ENCODE measurements at regions not wholly inside any gene's neighbourhood (a gene's known extent, or its start where the extent isn't known, plus 50 kb on each side); places are given as distances from the start of the nearest gene placed in this dataset.

- TF ChIP-seq CTCF (optimal IDR thresholded peaks at IDR 0.05 in 1 of 3, IDR thresholded peaks at IDR 0.05 in 1 of 3, conservative IDR thresholded peaks at IDR 0.05 in 1 of 3; ENCODE audit: extremely low read depth in 1 of 3, insufficient read depth in 2 of 3, low read length in 3 of 3): no peak
- TF ChIP-seq EZH2 (IDR thresholded peaks at IDR 0.05; ENCODE audit: low read length): no peak
These were observed 938.3 kb upstream of the PCDH9 start for GRCh38 chr13:68168448-68168847.

Data from keratinocyte (primary cell).